ENCODE measurements at regions not wholly inside any gene's neighbourhood (a gene's known extent, or its start where the extent isn't known, plus 50 kb on each side); places are given as distances from the start of the nearest gene placed in this dataset.

GRCh38 chr5:62980884-62981283, 402.3 kb downstream of the LRRC70 start:
- intact Hi-C loops (cut with DNase I), result no loop called here
- H3K27me3 ChIP-seq, result no peaks in the 10 kb centered on the region
- H3K9me3 ChIP-seq, result peaks cover 0 to 4% (median 0%) of the 10 kb centered on the region in 4 donors
- TF ChIP-seq POLR2A (IDR thresholded peaks at IDR 0.05) (no peak), CTCF (IDR thresholded peaks at IDR 0.05) (no peak)
- no peak overlapping the region for H3K27ac ChIP-seq
- WGBS (ENCODE audit: insufficient coverage, low coverage, low lambda C conversion rate, missing lambda C conversion rate), result 70% methylated on average over 1 of the region's 1 CpG
- DNase-seq (no peak), ATAC-seq (no peak)
- no peak overlapping the region for H3K4me3 ChIP-seq
- no peaks in the 10 kb centered on the region for H3K36me3 ChIP-seq
- no peaks in the 10 kb centered on the region for H3K4me1 ChIP-seq

- ATAC-seq (no peak), DNase-seq (no peak)
- WGBS (ENCODE audit: insufficient coverage, low coverage, low lambda C conversion rate, missing lambda C conversion rate), result 68% methylated on average over 4 of the region's 5 CpGs
- Histone ChIP-seq H3K4me3 (no peak overlapping the region), H3K9me3 (no peaks in the 10 kb centered on the region), H3K36me3 (no peaks in the 10 kb centered on the region), H3K4me1 (no peaks in the 10 kb centered on the region), H3K27me3 (no peaks in the 10 kb centered on the region), H3K27ac (no peak overlapping the region)
- no peak for TF ChIP-seq CTCF (IDR thresholded peaks at IDR 0.05)
- TF ChIP-seq POLR2A (IDR thresholded peaks at IDR 0.05), result no peak
- intact Hi-C loops (cut with DNase I), result no loop called here
Observed at GRCh38 chr5:62979472-62979871, 400.9 kb downstream of the LRRC70 start.

- ATAC-seq (no peak), DNase-seq (no peak)
- H3K36me3 ChIP-seq, result no peaks in the 10 kb centered on the region
- H3K27ac ChIP-seq, result no peak overlapping the region
- H3K4me3 ChIP-seq, result no peak overlapping the region
- intact Hi-C loops (cut with DNase I), result no loop called here
- WGBS (ENCODE audit: insufficient coverage, low coverage, low lambda C conversion rate, missing lambda C conversion rate), result 51% methylated on average over 4 of the region's 4 CpGs
- H3K9me3 ChIP-seq, result no peaks in the 10 kb centered on the region
- TF ChIP-seq CTCF (IDR thresholded peaks at IDR 0.05), result no peak
- no peak for TF ChIP-seq POLR2A (IDR thresholded peaks at IDR 0.05)
- no peaks in the 10 kb centered on the region for H3K27me3 ChIP-seq
- H3K4me1 ChIP-seq, result no peaks in the 10 kb centered on the region
Observed at GRCh38 chr5:62977661-62978060, 399.0 kb downstream of the LRRC70 start.

- DNase-seq (no peak), ATAC-seq (no peak)
- Histone ChIP-seq H3K4me3 (no peak overlapping the region), H3K4me1 (no peaks in the 10 kb centered on the region), H3K27ac (no peak overlapping the region), H3K27me3 (no peaks in the 10 kb centered on the region), H3K9me3 (no peaks in the 10 kb centered on the region), H3K36me3 (no peaks in the 10 kb centered on the region)
- WGBS (ENCODE audit: insufficient coverage, low coverage, low lambda C conversion rate, missing lambda C conversion rate), result 39% methylated on average over 3 of the region's 3 CpGs
- intact Hi-C loops (cut with DNase I), result no loop called here
- TF ChIP-seq CTCF (IDR thresholded peaks at IDR 0.05) (no peak), POLR2A (IDR thresholded peaks at IDR 0.05) (no peak)
Observed at GRCh38 chr5:62974623-62975022, 396.0 kb downstream of the LRRC70 start.
